ENCODE measurements at regions not wholly inside any gene's neighbourhood (a gene's known extent, or its start where the extent isn't known, plus 50 kb on each side); places are given as distances from the start of the nearest gene placed in this dataset.

DNA sequence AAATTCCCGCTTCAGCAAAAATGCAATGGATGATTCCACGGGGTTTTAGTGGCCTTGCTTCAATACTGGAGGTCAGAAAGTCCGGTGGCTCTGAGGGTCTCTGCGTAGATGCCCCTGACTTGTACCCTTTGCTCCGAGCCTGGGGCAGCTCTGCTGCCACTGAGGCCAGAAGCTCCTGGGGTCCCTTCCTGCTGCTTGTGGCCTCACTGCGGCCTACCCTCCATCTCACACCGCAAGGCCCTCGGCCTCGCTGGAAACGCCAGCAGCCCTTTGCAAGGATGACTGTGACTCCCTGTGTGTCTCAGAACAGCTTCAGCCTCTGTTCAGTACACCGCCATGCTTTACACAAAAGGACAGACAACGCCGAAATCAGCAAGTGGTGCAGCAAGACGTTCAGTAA lies 244.8 kb downstream of the ACTR3B start:
- Histone ChIP-seq H3K9me2 (ENCODE audit: insufficient read depth, low read length) (no peaks in the 10 kb centered on the region), H3K27me3 (ENCODE audit: insufficient read depth, low read depth, low read length) (no peaks in the 10 kb centered on the region), H3K9ac (ENCODE audit: low read length) (no peak overlapping the region), H3K27ac (ENCODE audit: low read length) (no peak overlapping the region), H3K4me2 (ENCODE audit: low read length) (no peak overlapping the region), H2AFZ (ENCODE audit: low read depth, low read length) (no peak overlapping the region), H3F3A (ENCODE audit: insufficient read depth, low read length, poor library complexity, severe bottlenecking) (no peaks in the 10 kb centered on the region), H3K4me3 (ENCODE audit: low read length) (no peak overlapping the region), H3K36me3 (ENCODE audit: insufficient read depth, low read length) (no peaks in the 10 kb centered on the region), H4K20me1 (ENCODE audit: insufficient read depth) (no peaks in the 10 kb centered on the region), H3K79me2 (replicated peaks; ENCODE audit: insufficient read depth, low read length) (no peaks in the 10 kb centered on the region), H3K9me3 (ENCODE audit: low read length) (no peaks in the 10 kb centered on the region)
- no peak for TF ChIP-seq EZH2 (IDR thresholded peaks at IDR 0.05; ENCODE audit: borderline replicate concordance, insufficient read depth, low read length, poor library complexity, severe bottlenecking)
- TF ChIP-seq POLR2AphosphoS5 (IDR thresholded peaks at IDR 0.05), result no peak
- TF ChIP-seq RAD21 (conservative IDR thresholded peaks at IDR 0.05), result no peak
- TF ChIP-seq EP300 (conservative IDR thresholded peaks at IDR 0.05; ENCODE audit: poor library complexity, severe bottlenecking), result no peak
- no peak for TF ChIP-seq TAF1 (IDR thresholded peaks at IDR 0.05; ENCODE audit: low read depth)
- TF ChIP-seq, protein P1, sequence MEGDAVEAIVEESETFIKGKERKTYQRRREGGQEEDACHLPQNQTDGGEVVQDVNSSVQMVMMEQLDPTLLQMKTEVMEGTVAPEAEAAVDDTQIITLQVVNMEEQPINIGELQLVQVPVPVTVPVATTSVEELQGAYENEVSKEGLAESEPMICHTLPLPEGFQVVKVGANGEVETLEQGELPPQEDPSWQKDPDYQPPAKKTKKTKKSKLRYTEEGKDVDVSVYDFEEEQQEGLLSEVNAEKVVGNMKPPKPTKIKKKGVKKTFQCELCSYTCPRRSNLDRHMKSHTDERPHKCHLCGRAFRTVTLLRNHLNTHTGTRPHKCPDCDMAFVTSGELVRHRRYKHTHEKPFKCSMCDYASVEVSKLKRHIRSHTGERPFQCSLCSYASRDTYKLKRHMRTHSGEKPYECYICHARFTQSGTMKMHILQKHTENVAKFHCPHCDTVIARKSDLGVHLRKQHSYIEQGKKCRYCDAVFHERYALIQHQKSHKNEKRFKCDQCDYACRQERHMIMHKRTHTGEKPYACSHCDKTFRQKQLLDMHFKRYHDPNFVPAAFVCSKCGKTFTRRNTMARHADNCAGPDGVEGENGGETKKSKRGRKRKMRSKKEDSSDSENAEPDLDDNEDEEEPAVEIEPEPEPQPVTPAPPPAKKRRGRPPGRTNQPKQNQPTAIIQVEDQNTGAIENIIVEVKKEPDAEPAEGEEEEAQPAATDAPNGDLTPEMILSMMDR (IDR thresholded peaks at IDR 0.05; ENCODE audit: poor library complexity, severe bottlenecking), result no peak
- TF ChIP-seq MXI1 (conservative IDR thresholded peaks at IDR 0.05; ENCODE audit: poor library complexity, severe bottlenecking), result no peak
- TF ChIP-seq, protein P2, sequence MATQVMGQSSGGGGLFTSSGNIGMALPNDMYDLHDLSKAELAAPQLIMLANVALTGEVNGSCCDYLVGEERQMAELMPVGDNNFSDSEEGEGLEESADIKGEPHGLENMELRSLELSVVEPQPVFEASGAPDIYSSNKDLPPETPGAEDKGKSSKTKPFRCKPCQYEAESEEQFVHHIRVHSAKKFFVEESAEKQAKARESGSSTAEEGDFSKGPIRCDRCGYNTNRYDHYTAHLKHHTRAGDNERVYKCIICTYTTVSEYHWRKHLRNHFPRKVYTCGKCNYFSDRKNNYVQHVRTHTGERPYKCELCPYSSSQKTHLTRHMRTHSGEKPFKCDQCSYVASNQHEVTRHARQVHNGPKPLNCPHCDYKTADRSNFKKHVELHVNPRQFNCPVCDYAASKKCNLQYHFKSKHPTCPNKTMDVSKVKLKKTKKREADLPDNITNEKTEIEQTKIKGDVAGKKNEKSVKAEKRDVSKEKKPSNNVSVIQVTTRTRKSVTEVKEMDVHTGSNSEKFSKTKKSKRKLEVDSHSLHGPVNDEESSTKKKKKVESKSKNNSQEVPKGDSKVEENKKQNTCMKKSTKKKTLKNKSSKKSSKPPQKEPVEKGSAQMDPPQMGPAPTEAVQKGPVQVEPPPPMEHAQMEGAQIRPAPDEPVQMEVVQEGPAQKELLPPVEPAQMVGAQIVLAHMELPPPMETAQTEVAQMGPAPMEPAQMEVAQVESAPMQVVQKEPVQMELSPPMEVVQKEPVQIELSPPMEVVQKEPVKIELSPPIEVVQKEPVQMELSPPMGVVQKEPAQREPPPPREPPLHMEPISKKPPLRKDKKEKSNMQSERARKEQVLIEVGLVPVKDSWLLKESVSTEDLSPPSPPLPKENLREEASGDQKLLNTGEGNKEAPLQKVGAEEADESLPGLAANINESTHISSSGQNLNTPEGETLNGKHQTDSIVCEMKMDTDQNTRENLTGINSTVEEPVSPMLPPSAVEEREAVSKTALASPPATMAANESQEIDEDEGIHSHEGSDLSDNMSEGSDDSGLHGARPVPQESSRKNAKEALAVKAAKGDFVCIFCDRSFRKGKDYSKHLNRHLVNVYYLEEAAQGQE (IDR thresholded peaks at IDR 0.05; ENCODE audit: borderline replicate concordance), result no peak

DNA sequence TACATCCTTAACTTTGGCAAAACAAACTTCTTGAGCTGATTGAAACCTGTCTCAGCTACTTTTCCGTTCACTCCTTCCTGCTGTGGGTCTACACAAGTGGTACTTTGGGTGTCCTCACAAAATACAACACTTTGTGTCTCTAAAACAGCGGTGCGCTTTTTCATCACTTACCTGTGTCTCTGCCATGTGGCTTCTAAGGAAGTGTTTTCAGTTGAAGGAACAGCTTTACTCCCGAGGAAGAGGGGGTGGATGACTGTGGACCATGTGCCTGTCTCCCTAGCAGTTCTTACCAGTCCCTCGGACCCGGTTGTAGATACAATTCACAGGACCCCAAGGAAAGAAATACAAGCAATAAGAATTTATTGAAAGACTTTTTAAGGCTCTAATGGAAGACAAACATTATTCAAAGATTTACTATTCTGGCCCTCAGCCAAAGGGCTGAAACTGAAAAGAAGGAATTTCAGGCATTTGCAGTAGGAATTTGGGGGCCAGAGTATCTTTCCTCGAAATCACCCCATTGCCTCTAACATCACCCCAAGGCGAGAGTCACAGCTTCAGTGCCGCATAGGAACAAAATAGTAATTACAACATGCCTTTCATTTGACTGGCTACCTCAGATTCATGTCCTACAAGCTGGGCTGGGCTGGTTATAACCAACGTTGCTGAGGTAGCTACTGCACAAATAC lies 246.3 kb downstream of the ACTR3B start:
- Histone ChIP-seq H3K4me2 (ENCODE audit: low read length) (no peak overlapping the region), H3K27me3 (ENCODE audit: insufficient read depth, low read depth, low read length) (no peaks in the 10 kb centered on the region), H3K4me3 (ENCODE audit: low read length) (no peak overlapping the region), H2AFZ (ENCODE audit: low read depth, low read length) (no peak overlapping the region), H3K27ac (ENCODE audit: low read length) (no peak overlapping the region), H3K9ac (ENCODE audit: low read length) (no peak overlapping the region), H3K9me2 (ENCODE audit: insufficient read depth, low read length) (no peaks in the 10 kb centered on the region), H4K20me1 (ENCODE audit: insufficient read depth) (no peaks in the 10 kb centered on the region), H3K36me3 (ENCODE audit: insufficient read depth, low read length) (no peaks in the 10 kb centered on the region), H3K79me2 (replicated peaks; ENCODE audit: insufficient read depth, low read length) (no peaks in the 10 kb centered on the region), H3K9me3 (ENCODE audit: low read length) (no peaks in the 10 kb centered on the region), H3F3A (ENCODE audit: insufficient read depth, low read length, poor library complexity, severe bottlenecking) (no peaks in the 10 kb centered on the region)
- no peak for TF ChIP-seq TAF1 (IDR thresholded peaks at IDR 0.05; ENCODE audit: low read depth)
- TF ChIP-seq POLR2AphosphoS5 (IDR thresholded peaks at IDR 0.05), result no peak
- no peak for TF ChIP-seq EZH2 (IDR thresholded peaks at IDR 0.05; ENCODE audit: borderline replicate concordance, insufficient read depth, low read length, poor library complexity, severe bottlenecking)
- no peak for TF ChIP-seq MXI1 (conservative IDR thresholded peaks at IDR 0.05; ENCODE audit: poor library complexity, severe bottlenecking)
- TF ChIP-seq EP300 (conservative IDR thresholded peaks at IDR 0.05; ENCODE audit: poor library complexity, severe bottlenecking), result no peak
- TF ChIP-seq, protein P1 (IDR thresholded peaks at IDR 0.05; ENCODE audit: poor library complexity, severe bottlenecking), result no peak
- no peak for TF ChIP-seq SMC3 (conservative IDR thresholded peaks at IDR 0.05; ENCODE audit: poor library complexity)
- TF ChIP-seq RAD21 (conservative IDR thresholded peaks at IDR 0.05), result no peak
- TF ChIP-seq, protein P2 (IDR thresholded peaks at IDR 0.05; ENCODE audit: borderline replicate concordance), result no peak
